ENCODE measurements at regions not wholly inside any gene's neighbourhood (a gene's known extent, or its start where the extent isn't known, plus 50 kb on each side); places are given as distances from the start of the nearest gene placed in this dataset.

DNA sequence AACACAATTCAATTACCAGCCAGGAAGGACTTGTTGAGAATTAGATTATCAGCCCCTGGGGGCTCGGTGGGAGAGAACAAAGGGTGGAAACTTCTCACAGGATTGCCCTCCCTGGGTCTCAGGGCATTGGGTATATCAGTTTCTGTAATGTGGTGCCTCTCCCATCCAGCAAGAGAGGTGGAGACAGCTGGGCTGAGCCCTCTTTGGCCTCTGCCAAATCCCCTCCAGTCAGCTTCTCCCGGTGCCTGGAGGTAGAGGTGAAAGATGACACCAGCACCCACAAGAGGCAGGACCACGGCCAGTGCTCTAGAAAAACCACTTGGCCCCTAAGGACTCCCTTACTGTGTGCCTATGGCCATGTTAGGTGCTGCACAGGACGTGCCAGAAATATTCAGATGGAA, 179.7 kb downstream of the HAUS1 start:
- no peak for DNase-seq
- Mint-ChIP-seq H3K4me3 (no peak overlapping the region), H3K4me1 (peaks cover 0 to 4% (median 1%) of the 10 kb centered on the region in 4 donors), H3K36me3 (no peaks in the 10 kb centered on the region), H3K9me3 (peaks cover 0 to 3% (median 0%) of the 10 kb centered on the region in 8 donors), H3K27me3 (no peaks in the 10 kb centered on the region), H3K27ac (no peak overlapping the region)
- H3K27me3 ChIP-seq (ENCODE audit: insufficient read depth, low read length): no peaks in the 10 kb centered on the region
- no peak overlapping the region for H3K27ac ChIP-seq (ENCODE audit: low read depth, low read length)
- no peaks in the 10 kb centered on the region for H3K4me1 ChIP-seq (ENCODE audit: insufficient read depth, low read length)
- ChIA-PET POLR2A (ENCODE audit: partially characterized antibody) (no interaction called here), CTCF (ENCODE audit: partially characterized antibody) (interaction anchor here (0.9 to 3.8 kb wide), 2 partner anchors 111 to 377 kb away, joined by 4 to 15 read pairs; a partner anchor contains a TSS)
- H3K36me3 ChIP-seq (ENCODE audit: insufficient read depth, low read length): no peaks in the 10 kb centered on the region
- H3K4me3 ChIP-seq (ENCODE audit: low read length in 2 of 2): no peak overlapping the region
- intact Hi-C loops (cut with micrococcal nuclease): loop anchor here (5.0 kb wide), 1 partner anchor 112 kb away; a partner anchor contains a TSS
- H3K9me3 ChIP-seq (ENCODE audit: control insufficient read depth in 1 of 2, low read length in 2 of 2): no peaks in the 10 kb centered on the region

DNA sequence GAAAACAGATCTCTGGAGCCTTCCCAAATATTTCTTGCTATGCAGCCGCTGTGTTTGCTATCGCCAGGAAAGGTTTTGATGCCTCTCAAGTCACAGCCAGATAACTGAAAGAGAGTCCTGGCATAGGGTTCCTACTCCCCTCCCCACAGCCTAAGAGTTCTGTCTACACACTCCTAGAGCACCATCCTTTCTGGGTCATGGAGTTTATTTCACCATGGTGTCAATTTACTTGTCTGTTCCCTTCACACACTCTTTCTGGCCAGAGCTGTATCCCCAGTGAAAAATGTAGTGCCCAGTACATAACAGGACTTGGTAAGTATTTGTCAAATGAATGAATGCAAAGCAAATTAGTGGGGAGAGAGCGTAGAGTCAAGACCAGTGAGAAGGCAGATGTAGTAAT, 185.3 kb downstream of the HAUS1 start:
- Histone ChIP-seq H3K4me1 (ENCODE audit: insufficient read depth, low read length) (no peaks in the 10 kb centered on the region), H3K9me3 (ENCODE audit: control insufficient read depth in 1 of 2, low read length in 2 of 2) (no peaks in the 10 kb centered on the region), H3K27ac (ENCODE audit: low read depth, low read length) (no peak overlapping the region), H3K27me3 (ENCODE audit: insufficient read depth, low read length) (no peaks in the 10 kb centered on the region), H3K36me3 (ENCODE audit: insufficient read depth, low read length) (no peaks in the 10 kb centered on the region), H3K4me3 (ENCODE audit: low read length in 2 of 2) (no peak overlapping the region)
- no peak for DNase-seq
- H3K4me1 Mint-ChIP-seq: peaks cover 0 to 3% (median 0%) of the 10 kb centered on the region in 4 donors
- intact Hi-C loops (cut with micrococcal nuclease): no loop called here
- no peak overlapping the region for H3K4me3 Mint-ChIP-seq
- no peak overlapping the region for H3K27ac Mint-ChIP-seq
- H3K9me3 Mint-ChIP-seq: no peaks in the 10 kb centered on the region
- H3K27me3 Mint-ChIP-seq: no peaks in the 10 kb centered on the region
- POLR2A ChIA-PET (ENCODE audit: partially characterized antibody): no interaction called here
- no peaks in the 10 kb centered on the region for H3K36me3 Mint-ChIP-seq
- CTCF ChIA-PET (ENCODE audit: partially characterized antibody): interaction anchor here (1.6 to 1.7 kb wide), 2 partner anchors 9 to 116 kb away, joined by 6 read pairs; a partner anchor contains a TSS

DNA sequence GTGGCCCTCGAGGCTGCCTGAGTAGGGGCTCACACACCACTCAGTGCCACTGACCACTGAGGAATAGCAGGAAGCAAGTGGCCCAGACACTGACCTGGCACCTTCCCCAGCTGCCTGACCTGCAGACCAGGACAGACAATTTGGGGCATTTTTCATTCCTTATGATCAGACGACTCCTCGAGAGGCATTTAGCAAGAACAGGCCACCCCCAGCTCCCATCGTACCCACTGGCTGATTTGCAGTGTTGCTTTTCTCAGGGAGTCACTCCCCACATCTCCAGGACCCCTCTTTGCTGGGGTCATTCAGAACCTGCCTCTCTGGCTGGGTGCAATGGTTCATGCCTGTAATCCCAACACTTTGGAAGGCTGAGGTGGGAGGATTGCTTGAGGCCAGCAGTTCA, 185.7 kb downstream of the HAUS1 start:
- no peaks in the 10 kb centered on the region for H3K27me3 Mint-ChIP-seq
- Histone ChIP-seq H3K27me3 (ENCODE audit: insufficient read depth, low read length) (no peaks in the 10 kb centered on the region), H3K36me3 (ENCODE audit: insufficient read depth, low read length) (no peaks in the 10 kb centered on the region), H3K4me3 (ENCODE audit: low read length in 2 of 2) (no peak overlapping the region), H3K27ac (ENCODE audit: low read depth, low read length) (no peak overlapping the region), H3K9me3 (ENCODE audit: control insufficient read depth in 1 of 2, low read length in 2 of 2) (no peaks in the 10 kb centered on the region), H3K4me1 (ENCODE audit: insufficient read depth, low read length) (no peaks in the 10 kb centered on the region)
- H3K4me3 Mint-ChIP-seq: no peak overlapping the region
- H3K9me3 Mint-ChIP-seq: no peaks in the 10 kb centered on the region
- ChIA-PET POLR2A (ENCODE audit: partially characterized antibody) (no interaction called here), CTCF (ENCODE audit: partially characterized antibody) (interaction anchor here (1.4 to 1.7 kb wide), 3 partner anchors 9 to 368 kb away, joined by 4 to 6 read pairs (median 6); a partner anchor contains a TSS)
- H3K36me3 Mint-ChIP-seq: no peaks in the 10 kb centered on the region
- peaks cover 0 to 3% (median 0%) of the 10 kb centered on the region in 4 donors for H3K4me1 Mint-ChIP-seq
- H3K27ac Mint-ChIP-seq: no peak overlapping the region
- intact Hi-C loops (cut with micrococcal nuclease): no loop called here
- no peak for DNase-seq

DNA sequence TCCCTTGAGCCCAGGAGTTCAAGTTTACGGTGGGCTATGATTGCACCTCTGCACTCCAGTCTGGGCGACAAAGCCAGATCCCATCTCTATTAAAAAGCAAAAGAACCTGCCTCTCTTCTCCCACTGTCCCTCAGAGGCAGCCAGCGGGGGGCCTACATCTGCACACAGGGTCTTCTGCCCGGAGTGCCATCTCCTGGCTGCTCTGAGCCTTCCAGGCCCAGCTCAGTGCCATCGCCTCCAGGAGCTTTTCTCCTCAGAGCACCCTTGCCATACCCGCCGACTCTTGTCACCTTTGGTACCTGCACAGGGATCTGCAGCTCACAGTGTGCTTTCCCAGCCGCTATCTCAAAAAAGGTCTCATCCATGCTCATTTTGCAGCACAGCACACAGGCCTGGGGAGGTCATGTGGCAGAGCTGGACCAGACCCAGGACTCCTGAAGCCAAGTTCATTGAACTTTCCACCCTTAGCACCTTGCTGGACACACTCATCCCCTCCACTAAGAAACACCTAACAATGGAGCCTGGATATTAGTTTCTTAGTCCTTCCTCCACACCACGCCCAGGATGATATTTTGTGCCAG, 186.3 kb downstream of the HAUS1 start:
- intact Hi-C loops (cut with micrococcal nuclease): no loop called here
- no peaks in the 10 kb centered on the region for H3K4me1 ChIP-seq (ENCODE audit: insufficient read depth, low read length)
- CTCF ChIA-PET (ENCODE audit: partially characterized antibody): interaction anchor here (1.4 to 1.7 kb wide), 2 partner anchors 117 to 367 kb away, joined by 4 to 6 read pairs; a partner anchor contains a TSS
- H3K36me3 Mint-ChIP-seq: no peaks in the 10 kb centered on the region
- POLR2A ChIA-PET (ENCODE audit: partially characterized antibody): no interaction called here
- no peak overlapping the region for H3K4me3 ChIP-seq (ENCODE audit: low read length in 2 of 2)
- H3K27ac Mint-ChIP-seq: peak overlapping the region in 2 of 7 donors; percentile 6 to 16
- H3K36me3 ChIP-seq (ENCODE audit: insufficient read depth, low read length): no peaks in the 10 kb centered on the region
- no peak for DNase-seq
- H3K9me3 Mint-ChIP-seq: no peaks in the 10 kb centered on the region
- H3K27me3 Mint-ChIP-seq: no peaks in the 10 kb centered on the region
- no peaks in the 10 kb centered on the region for H3K27me3 ChIP-seq (ENCODE audit: insufficient read depth, low read length)
- H3K4me3 Mint-ChIP-seq: no peak overlapping the region
- no peak overlapping the region for H3K27ac ChIP-seq (ENCODE audit: low read depth, low read length)
- H3K9me3 ChIP-seq (ENCODE audit: control insufficient read depth in 1 of 2, low read length in 2 of 2): no peaks in the 10 kb centered on the region
- H3K4me1 Mint-ChIP-seq: peaks cover 0 to 3% (median 0%) of the 10 kb centered on the region in 4 donors

DNA sequence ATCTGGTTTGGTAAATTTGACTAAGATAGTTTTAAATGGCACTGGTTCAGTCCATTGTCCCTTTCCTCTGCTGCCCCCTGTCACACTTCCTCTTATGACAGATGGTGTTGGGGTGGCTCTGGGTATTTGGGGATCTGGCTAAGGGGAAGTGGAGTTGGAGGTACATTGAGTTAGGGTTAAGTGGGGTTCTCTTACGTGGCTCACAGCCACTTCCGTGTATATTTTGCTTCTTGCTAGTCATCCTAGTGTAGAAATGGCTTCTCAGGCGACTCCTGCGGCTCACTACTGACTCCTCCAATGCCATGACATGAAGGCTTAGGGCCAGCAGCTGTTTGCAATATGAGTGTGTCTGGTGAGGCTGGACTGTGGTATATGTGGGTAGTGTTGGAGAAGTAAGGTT, 187.0 kb downstream of the HAUS1 start:
- H3K27me3 ChIP-seq (ENCODE audit: insufficient read depth, low read length): no peaks in the 10 kb centered on the region
- H3K36me3 ChIP-seq (ENCODE audit: insufficient read depth, low read length): no peaks in the 10 kb centered on the region
- intact Hi-C loops (cut with micrococcal nuclease): no loop called here
- Mint-ChIP-seq H3K27me3 (no peaks in the 10 kb centered on the region), H3K36me3 (no peaks in the 10 kb centered on the region), H3K27ac (peak overlapping the region in 2 of 7 donors; percentile 4 to 16), H3K4me3 (no peak overlapping the region), H3K9me3 (no peaks in the 10 kb centered on the region), H3K4me1 (peaks cover 0 to 3% (median 0%) of the 10 kb centered on the region in 4 donors)
- H3K4me3 ChIP-seq (ENCODE audit: low read length in 2 of 2): no peak overlapping the region
- DNase-seq: no peak
- no peaks in the 10 kb centered on the region for H3K9me3 ChIP-seq (ENCODE audit: control insufficient read depth in 1 of 2, low read length in 2 of 2)
- no peaks in the 10 kb centered on the region for H3K4me1 ChIP-seq (ENCODE audit: insufficient read depth, low read length)
- H3K27ac ChIP-seq (ENCODE audit: low read depth, low read length): no peak overlapping the region
- ChIA-PET POLR2A (ENCODE audit: partially characterized antibody) (no interaction called here), CTCF (ENCODE audit: partially characterized antibody) (interaction anchor here (1.4 kb wide), 2 partner anchors 9 to 367 kb away, joined by 4 to 8 read pairs; no protein-coding TSS in a partner anchor)

DNA sequence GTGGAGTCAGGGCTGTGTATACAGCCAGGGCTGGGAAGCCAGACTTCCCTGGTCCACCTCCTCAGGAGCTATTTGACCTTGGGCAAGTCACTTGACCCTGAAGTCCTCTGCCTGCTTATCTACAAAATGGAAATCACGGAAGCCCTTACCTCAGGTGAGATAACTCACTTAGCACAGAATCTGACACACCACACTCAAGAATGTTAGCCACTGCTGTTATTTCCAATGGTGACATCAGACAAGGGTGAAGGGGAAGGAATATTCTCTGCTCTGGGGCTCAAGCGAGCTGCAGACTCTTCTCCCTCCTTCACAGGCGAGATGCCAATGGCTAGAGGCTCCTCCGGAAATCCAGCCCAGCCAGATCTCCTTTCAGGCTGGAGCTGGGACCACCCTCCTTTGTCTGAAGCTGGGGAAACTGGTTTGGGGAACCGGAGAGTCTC, 189.6 kb downstream of the HAUS1 start:
- intact Hi-C loops (cut with micrococcal nuclease): no loop called here
- Mint-ChIP-seq H3K27ac (no peak overlapping the region), H3K9me3 (no peaks in the 10 kb centered on the region), H3K4me1 (peaks cover 0 to 4% (median 1%) of the 10 kb centered on the region in 4 donors), H3K36me3 (no peaks in the 10 kb centered on the region), H3K4me3 (no peak overlapping the region), H3K27me3 (peaks cover 0 to 1% of the 10 kb centered on the region in 2 donors)
- no peaks in the 10 kb centered on the region for H3K4me1 ChIP-seq (ENCODE audit: insufficient read depth, low read length)
- H3K9me3 ChIP-seq (ENCODE audit: control insufficient read depth in 1 of 2, low read length in 2 of 2): no peaks in the 10 kb centered on the region
- H3K27ac ChIP-seq (ENCODE audit: low read depth, low read length): no peak overlapping the region
- ChIA-PET CTCF (ENCODE audit: partially characterized antibody) (interaction anchor here (0.7 kb wide), 1 partner anchor 13 kb away, joined by 3 read pairs; no protein-coding TSS in a partner anchor), POLR2A (ENCODE audit: partially characterized antibody) (no interaction called here)
- H3K4me3 ChIP-seq (ENCODE audit: low read length in 2 of 2): no peak overlapping the region
- no peaks in the 10 kb centered on the region for H3K36me3 ChIP-seq (ENCODE audit: insufficient read depth, low read length)
- no peaks in the 10 kb centered on the region for H3K27me3 ChIP-seq (ENCODE audit: insufficient read depth, low read length)
- no peak for DNase-seq

DNA sequence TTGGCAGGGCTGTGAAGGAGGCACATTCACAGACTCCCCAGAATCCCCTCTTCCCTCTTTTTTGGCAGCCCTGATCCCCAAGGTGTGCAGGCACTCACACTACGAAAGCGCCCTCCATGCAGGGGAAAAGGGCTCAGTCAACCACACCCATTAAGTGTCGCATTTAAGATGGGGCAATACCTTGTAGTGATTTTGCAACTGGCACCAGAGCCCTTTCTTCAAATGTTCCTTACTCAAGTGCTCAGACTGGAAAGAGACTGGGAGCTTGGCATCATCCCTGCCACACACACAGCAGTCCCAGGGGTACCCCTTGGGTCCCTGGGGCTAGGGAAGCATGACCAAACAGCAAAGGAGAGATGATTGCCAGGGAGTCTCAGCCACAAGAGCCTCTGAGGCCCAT, 190.1 kb downstream of the HAUS1 start:
- Mint-ChIP-seq H3K36me3 (no peaks in the 10 kb centered on the region), H3K27me3 (peaks cover 0 to 1% of the 10 kb centered on the region in 2 donors), H3K4me3 (no peak overlapping the region), H3K27ac (peak overlapping the region in 1 of 7 donors; percentile 19), H3K9me3 (no peaks in the 10 kb centered on the region), H3K4me1 (peaks cover 0 to 4% (median 1%) of the 10 kb centered on the region in 4 donors)
- CTCF ChIA-PET (ENCODE audit: partially characterized antibody): interaction anchor here (0.7 kb wide), 1 partner anchor 14 kb away, joined by 3 read pairs; no protein-coding TSS in a partner anchor
- Histone ChIP-seq H3K4me3 (ENCODE audit: low read length in 2 of 2) (no peak overlapping the region), H3K36me3 (ENCODE audit: insufficient read depth, low read length) (no peaks in the 10 kb centered on the region), H3K9me3 (ENCODE audit: control insufficient read depth in 1 of 2, low read length in 2 of 2) (no peaks in the 10 kb centered on the region), H3K27ac (ENCODE audit: low read depth, low read length) (no peak overlapping the region), H3K4me1 (ENCODE audit: insufficient read depth, low read length) (no peaks in the 10 kb centered on the region), H3K27me3 (ENCODE audit: insufficient read depth, low read length) (no peaks in the 10 kb centered on the region)
- POLR2A ChIA-PET (ENCODE audit: partially characterized antibody): no interaction called here
- no peak for DNase-seq
- intact Hi-C loops (cut with micrococcal nuclease): no loop called here
